NCI-H1048 (cell line): ENCODE measurements at regions not wholly inside any gene's neighbourhood (a gene's known extent, or its start where the extent isn't known, plus 50 kb on each side); places are given as distances from the start of the nearest gene placed in this dataset.

Source experiments
- DNase-seq: peaks from one replicate; lab custom pipeline; 2025; lab: John Stamatoyannopoulos, UW

- DNase-seq: no peak
Observed at GRCh38 chr6:105494688-105495087, 91.8 kb upstream of the PREP start.

- no peak for DNase-seq
Observed at GRCh38 chr6:105493736-105494135, 90.9 kb upstream of the PREP start.

GRCh38 chr6:105492706-105493673 is 90.1 kb upstream of the PREP start:
- no peak for DNase-seq

GRCh38 chr6:105489216-105489530 is 86.3 kb upstream of the PREP start:
- DNase-seq: no peak

GRCh38 chr6:105488516-105489215 is 85.8 kb upstream of the PREP start:
- no peak for DNase-seq

- DNase-seq: no peak
Observed at GRCh38 chr6:105487040-105487790, 84.3 kb upstream of the PREP start.

- DNase-seq: no peak
Observed at GRCh38 chr6:105485456-105485855, 82.6 kb upstream of the PREP start.

- no peak for DNase-seq
Observed at GRCh38 chr6:105484238-105485161, 81.6 kb upstream of the PREP start.

- no peak for DNase-seq
Observed at GRCh38 chr6:105483492-105483891, 80.6 kb upstream of the PREP start.

- no peak for DNase-seq
Observed at GRCh38 chr6:105482921-105483320, 80.0 kb upstream of the PREP start.

- DNase-seq: no peak
Observed at GRCh38 chr6:105482227-105482844, 79.5 kb upstream of the PREP start.

- DNase-seq: no peak
Observed at GRCh38 chr6:105476978-105477377, 74.1 kb upstream of the PREP start.

GRCh38 chr6:105474234-105474633 is 71.4 kb upstream of the PREP start:
- DNase-seq: no peak

- DNase-seq: no peak
Observed at GRCh38 chr6:105469946-105470345, 67.1 kb upstream of the PREP start.

- no peak for DNase-seq
Observed at GRCh38 chr6:105468850-105469249, 66.0 kb upstream of the PREP start.

- no peak for DNase-seq
Observed at GRCh38 chr6:105460860-105461259, 58.0 kb upstream of the PREP start.

- no peak for DNase-seq
Observed at GRCh38 chr6:105459864-105460263, 57.0 kb upstream of the PREP start.

GRCh38 chr6:105459049-105459448 is 56.2 kb upstream of the PREP start:
- DNase-seq: no peak

- DNase-seq: no peak
Observed at GRCh38 chr6:105458551-105458950, 55.7 kb upstream of the PREP start.

GRCh38 chr6:105458084-105458483 is 55.2 kb upstream of the PREP start:
- DNase-seq: no peak

- DNase-seq: no peak
Observed at GRCh38 chr6:105453968-105454367, 51.1 kb upstream of the PREP start.
